Occipital lobe (tissue), 1 donor: ENCODE measurements at regions not wholly inside any gene's neighbourhood (a gene's known extent, or its start where the extent isn't known, plus 50 kb on each side); places are given as distances from the start of the nearest gene placed in this dataset.

ENCODE experiments used
- DNase-seq: peaks from one replicate; lab custom pipeline; 2025; lab: John Stamatoyannopoulos, UW

GRCh38 chr9:81844131-81844567, 84.1 kb upstream of the SPATA31D4 start:
- DNase-seq: no peak

GRCh38 chr9:81847181-81847915, 80.9 kb upstream of the SPATA31D4 start:
- DNase-seq: no peak

GRCh38 chr9:81848472-81848871, 79.8 kb upstream of the SPATA31D4 start:
- no peak for DNase-seq

- no peak for DNase-seq
These were observed 78.5 kb upstream of the SPATA31D4 start for GRCh38 chr9:81849631-81850259.

- no peak for DNase-seq
These were observed 77.5 kb upstream of the SPATA31D4 start for GRCh38 chr9:81850724-81851123.

GRCh38 chr9:81851340-81851739, 76.9 kb upstream of the SPATA31D4 start:
- DNase-seq: no peak

- no peak for DNase-seq
These were observed 75.4 kb upstream of the SPATA31D4 start for GRCh38 chr9:81852820-81853219.

- DNase-seq: no peak
These were observed 72.7 kb upstream of the SPATA31D4 start for GRCh38 chr9:81855538-81855937.

GRCh38 chr9:81858657-81859430, 69.4 kb upstream of the SPATA31D4 start:
- DNase-seq: no peak

GRCh38 chr9:81860581-81860980, 67.6 kb upstream of the SPATA31D4 start:
- no peak for DNase-seq

GRCh38 chr9:81861644-81862043, 66.6 kb upstream of the SPATA31D4 start:
- no peak for DNase-seq

- DNase-seq: no peak
These were observed 60.1 kb upstream of the SPATA31D4 start for GRCh38 chr9:81868145-81868544.

GRCh38 chr9:81871695-81872094, 56.5 kb upstream of the SPATA31D4 start:
- no peak for DNase-seq

- no peak for DNase-seq
These were observed 54.0 kb upstream of the SPATA31D4 start for GRCh38 chr9:81874250-81874649.

GRCh38 chr9:81874931-81875330, 53.3 kb upstream of the SPATA31D4 start:
- no peak for DNase-seq

- DNase-seq: no peak
These were observed 51.2 kb upstream of the SPATA31D4 start for GRCh38 chr9:81877047-81877446.
